Esophagus muscularis mucosa (tissue), 3 donors: ENCODE measurements at regions not wholly inside any gene's neighbourhood (a gene's known extent, or its start where the extent isn't known, plus 50 kb on each side); places are given as distances from the start of the nearest gene placed in this dataset.

ENCODE experiments used
- POLR2A ChIP-seq: fragments of 450-650 bp; IDR thresholded peaks from one replicate; pipeline ENCODE4 v1.6.1; 2017; ENCODE audit warnings: antibody characterized with exemption, moderate library complexity, mild to moderate bottlenecking, low read depth
- POLR2AphosphoS5 ChIP-seq, 2 donors: sonication (generic); formaldehyde crosslinking; IDR thresholded peaks; one replicate each; pipeline ENCODE4 v1.6.1; 2017; ENCODE audit warnings: antibody characterized with exemption in 2 of 2
- TF ChIP-seq, protein P1 (sequence below), 3 experiments: fragments of 200-600 bp in 2 of 3; fragments of 450-650 bp in 1 of 3; sonication (generic) in 2 of 3; IDR thresholded peaks; one replicate each; pipeline ENCODE4 v1.5.1; 2017 to 2019; ENCODE audit warnings: antibody characterized with exemption in 3 of 3, mild to moderate bottlenecking in 2 of 3, moderate library complexity in 1 of 3

DNA sequence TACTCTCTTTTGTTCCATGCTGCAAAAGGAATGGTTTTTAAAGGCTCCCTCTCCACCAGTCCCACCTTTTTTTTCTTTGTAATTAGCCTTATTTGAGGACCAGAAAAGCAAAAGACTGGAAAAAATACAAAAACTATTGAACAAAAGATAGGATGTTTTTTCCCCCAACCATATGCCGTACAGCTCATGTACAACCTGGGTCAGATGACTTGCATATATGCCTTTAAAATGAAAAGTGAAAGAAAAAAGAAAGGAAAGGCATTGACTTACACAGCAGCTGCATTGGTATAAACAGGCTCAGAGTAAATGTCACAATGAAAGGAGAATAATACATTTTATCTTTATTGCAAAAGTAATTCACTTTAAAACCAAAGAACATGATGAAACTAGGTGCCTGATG is 69.5 kb upstream of the CMC1 start:
- TF ChIP-seq, protein P1, sequence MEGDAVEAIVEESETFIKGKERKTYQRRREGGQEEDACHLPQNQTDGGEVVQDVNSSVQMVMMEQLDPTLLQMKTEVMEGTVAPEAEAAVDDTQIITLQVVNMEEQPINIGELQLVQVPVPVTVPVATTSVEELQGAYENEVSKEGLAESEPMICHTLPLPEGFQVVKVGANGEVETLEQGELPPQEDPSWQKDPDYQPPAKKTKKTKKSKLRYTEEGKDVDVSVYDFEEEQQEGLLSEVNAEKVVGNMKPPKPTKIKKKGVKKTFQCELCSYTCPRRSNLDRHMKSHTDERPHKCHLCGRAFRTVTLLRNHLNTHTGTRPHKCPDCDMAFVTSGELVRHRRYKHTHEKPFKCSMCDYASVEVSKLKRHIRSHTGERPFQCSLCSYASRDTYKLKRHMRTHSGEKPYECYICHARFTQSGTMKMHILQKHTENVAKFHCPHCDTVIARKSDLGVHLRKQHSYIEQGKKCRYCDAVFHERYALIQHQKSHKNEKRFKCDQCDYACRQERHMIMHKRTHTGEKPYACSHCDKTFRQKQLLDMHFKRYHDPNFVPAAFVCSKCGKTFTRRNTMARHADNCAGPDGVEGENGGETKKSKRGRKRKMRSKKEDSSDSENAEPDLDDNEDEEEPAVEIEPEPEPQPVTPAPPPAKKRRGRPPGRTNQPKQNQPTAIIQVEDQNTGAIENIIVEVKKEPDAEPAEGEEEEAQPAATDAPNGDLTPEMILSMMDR (IDR thresholded peaks at IDR 0.05), result no peak
- no peak for TF ChIP-seq POLR2A
- TF ChIP-seq POLR2AphosphoS5 (IDR thresholded peaks at IDR 0.05), result no peak
